Activated CD8-positive, alpha-beta memory T cell treated with anti-CD3 and anti-CD28 coated beads for 36 hours (primary cell): ENCODE measurements at regions not wholly inside any gene's neighbourhood (a gene's known extent, or its start where the extent isn't known, plus 50 kb on each side); places are given as distances from the start of the nearest gene placed in this dataset.

Experiments
- CTCF ChIA-PET: fragments of 350-600 bp; sonication (Branson Sonifier 250); formaldehyde crosslinking; loops from one replicate; lab custom pipeline; 2021; ENCODE audit warnings: antibody characterized with exemption; lab: Charles Lee
- POLR2A ChIA-PET: fragments of 350-600 bp; sonication (Branson Sonifier 250); formaldehyde crosslinking; loops from one replicate; lab custom pipeline; 2021; ENCODE audit warnings: antibody characterized with exemption; lab: Charles Lee

DNA sequence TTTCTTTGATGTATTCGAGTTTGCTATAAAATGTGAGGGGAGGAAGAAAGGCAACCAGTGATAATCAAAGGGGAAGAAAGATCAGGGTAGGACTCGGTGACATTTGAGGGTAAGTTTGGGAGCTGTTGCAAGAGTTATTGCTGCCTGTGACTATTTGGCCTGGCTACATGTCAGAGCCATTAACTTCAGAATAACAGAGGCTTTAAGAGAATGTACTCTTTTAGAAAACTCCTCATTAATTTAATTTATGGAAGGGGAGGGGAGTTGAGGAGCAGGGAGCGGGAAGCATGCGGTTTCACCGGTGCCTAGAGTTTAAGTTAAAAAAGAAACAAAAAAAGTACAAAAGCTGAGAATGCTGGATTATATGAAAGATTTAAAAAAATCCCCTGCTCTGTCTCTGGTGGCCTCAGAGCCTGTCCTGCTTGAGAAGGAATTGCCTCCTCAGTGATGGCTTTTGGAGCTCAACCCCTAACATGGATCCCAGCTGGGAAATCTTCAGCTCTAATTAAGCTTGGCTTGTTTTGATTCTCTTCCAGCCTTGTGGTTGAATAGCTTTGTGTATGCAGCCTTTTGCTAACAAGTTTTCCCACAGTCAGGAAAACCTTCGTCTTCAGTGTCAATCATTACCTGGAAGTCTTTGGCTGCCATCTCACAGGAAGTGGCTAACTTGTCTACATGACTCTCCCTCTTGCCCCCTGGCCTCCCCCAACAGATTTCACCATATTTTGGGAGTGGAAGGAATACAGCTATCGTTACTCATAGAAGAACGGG is 238.2 kb downstream of the SOX4 start:
- ChIA-PET POLR2A (no interaction called here), CTCF (no interaction called here)

DNA sequence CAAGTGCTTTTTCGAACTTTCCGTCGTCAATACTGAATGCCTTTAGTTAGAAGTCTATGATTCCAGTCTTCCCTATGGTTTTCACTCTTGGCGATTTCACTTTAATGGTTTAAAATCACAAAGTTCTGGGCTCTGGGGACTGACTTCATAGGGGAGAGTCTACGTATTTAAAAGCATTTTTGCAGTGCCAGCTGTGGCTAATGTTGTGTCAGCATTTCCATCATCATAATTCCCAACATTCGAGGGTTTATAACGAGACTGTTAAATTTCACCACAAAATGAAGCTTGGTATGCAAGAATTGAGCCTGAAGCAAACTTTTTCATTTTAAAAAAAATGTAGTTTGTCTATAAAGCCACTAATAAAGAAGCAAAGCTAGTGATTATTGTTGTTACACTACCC is 242.7 kb downstream of the SOX4 start:
- ChIA-PET CTCF (no interaction called here), POLR2A (no interaction called here)

- ChIA-PET POLR2A (no interaction called here), CTCF (no interaction called here)
Observed at GRCh38 chr6:21836772-21837425, 243.3 kb downstream of the SOX4 start.

DNA sequence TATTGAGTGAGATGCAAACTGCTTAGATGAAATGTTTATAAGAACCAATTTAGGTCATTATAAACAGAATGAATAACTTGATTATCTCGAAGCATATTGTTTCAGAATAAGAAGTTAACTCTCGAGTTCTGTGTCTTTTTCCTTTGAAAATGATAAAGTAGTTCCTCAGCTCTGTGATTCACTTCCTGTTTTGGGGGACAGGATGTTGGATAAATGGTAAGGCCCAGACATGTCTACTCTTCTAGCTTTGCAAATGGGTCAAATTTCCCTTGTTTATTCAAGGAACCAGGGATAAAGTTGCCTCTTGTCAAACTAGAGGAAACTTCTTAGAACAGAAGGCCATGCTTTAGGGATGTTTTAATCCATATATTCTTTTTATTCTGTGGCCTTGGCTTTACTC is 246.9 kb downstream of the SOX4 start:
- ChIA-PET POLR2A (no interaction called here), CTCF (no interaction called here)

DNA sequence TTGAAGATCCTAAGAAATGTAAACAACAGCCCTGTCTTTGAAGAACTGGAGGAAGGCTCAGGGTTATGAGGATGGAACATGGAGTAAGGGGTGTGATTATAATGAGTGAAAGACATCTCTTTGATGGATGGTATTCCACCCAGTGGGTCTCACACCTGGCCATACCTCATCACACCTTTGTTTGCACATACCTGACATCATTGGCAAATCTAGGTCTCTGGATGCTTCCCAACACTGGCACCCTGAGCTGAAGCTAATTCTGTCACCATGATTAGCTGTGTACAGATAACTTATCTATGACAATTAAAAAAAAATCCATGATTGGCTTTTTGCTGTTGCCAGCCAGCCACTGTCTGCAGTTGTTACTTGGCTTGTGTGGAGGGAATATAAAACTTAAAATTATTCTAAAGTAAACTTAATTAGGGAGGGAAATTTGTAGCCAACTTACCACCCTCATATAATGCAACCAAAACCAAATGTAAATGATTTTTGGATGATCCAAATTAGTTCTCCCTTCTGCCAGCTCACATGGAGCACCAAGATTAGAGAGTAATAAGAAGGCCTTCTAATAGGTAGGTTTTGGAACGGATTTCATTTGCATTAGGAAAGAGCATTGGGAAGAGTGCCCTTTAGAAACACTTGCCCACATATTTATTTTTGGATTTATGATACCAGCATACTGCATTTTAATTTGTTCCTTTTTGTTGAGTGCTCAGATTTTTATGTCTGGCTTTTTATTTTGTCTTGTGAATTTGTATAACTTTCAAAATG is 249.5 kb downstream of the SOX4 start:
- CTCF ChIA-PET: no interaction called here
- POLR2A ChIA-PET: no interaction called here

- CTCF ChIA-PET: no interaction called here
- POLR2A ChIA-PET: no interaction called here
Observed at GRCh38 chr6:21844120-21844917, 250.8 kb downstream of the SOX4 start.

DNA sequence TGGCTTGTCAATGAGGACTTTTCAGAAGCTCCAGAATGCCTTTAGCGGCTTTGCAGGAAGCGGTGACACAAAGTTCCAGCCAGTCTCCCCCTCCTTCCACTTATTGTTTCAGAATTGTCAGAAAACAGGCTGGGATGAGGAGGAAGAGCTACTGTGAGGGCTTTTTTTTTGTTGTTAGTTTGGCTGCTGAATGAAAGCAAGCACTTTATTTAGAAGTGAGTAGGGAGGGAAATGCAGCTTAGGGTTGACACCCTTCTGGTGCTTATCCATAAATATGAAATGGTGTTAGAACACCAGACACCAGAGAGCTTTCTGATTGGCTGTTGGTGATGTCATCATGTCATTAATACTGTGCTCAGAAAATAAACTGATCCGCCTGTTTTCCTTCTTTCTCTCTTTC is 251.5 kb downstream of the SOX4 start:
- ChIA-PET CTCF (no interaction called here), POLR2A (no interaction called here)

GRCh38 chr6:21845439-21846140 is 252.0 kb downstream of the SOX4 start:
- ChIA-PET CTCF (no interaction called here), POLR2A (no interaction called here)

DNA sequence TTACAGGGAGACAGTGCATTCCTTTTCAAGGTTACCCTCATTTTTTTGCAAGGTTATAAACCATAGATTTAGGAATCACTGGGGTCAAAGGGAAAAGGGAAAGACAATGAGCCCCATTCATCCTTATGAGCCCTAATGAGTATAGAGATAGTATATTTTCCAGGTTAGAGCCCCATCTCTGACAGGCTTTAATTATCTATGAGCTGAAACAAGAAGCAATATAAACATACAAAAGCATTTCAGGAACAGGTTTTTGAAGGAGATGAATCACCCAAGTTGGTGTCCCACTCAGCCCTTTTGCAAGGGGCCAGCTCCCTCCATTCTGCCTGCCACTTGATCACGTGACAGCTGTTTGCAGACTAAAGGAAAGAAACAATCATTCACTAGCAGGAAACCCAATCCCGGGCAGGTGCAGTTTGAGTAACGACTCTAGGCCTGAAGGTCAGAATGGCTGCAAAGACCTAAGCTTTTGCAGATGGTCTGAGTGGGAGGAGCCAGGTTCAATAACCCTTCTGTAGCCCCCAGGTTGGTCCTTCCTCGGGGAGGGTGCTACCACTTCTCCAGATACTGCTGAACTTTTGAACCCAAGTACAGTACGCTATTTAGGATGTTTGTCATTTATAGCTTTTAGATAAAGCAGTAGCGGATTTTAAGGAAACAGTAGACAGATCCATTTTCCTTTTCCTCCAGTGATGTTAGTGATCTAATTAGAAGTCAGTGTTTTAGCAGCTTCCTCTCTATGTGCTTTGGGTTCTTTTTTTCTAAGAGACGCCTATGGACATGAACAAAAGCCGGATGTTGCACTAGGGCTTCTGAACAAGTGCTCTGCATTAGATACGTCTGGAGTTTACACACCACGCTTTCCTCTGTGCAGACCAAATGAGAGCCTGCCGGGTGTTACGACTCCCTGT is 253.2 kb downstream of the SOX4 start:
- ChIA-PET POLR2A (no interaction called here), CTCF (no interaction called here)

DNA sequence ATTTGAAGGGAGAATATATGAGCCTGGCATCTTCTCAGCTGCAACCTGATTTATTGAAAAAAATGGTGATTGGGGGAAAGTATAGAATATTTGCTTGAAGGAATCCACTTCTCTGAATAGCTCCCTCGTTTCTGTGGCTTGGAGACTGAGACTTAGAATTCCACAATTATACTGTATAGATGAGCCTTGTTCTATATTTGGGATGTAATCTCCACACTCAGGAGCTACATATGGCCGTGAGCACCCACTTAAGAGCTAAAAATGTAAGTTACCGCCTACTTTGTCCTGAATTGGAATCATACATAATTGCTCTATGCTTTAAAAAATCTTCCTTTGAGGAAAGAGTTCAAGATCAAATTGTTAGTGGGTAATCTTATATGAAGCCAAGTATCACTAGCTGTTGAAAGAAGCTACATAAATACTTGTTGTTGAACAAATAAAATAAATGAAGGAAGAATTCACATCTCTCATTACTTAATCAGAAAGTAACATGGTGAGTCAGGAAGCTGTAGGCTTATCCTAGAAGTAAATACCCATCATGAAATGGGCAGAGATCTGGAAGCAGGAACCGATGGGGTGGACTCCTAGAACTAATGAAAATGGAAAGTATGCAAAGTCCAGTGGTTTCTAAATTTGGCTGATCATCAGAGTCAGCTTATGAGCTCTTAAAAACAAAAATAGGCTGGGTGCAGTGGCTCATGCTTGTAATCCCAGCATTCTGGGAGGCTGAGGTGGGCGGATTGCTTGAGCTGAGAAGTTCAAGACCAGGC is 254.3 kb downstream of the SOX4 start:
- POLR2A ChIA-PET: no interaction called here

GRCh38 chr6:21850691-21851090 is 257.1 kb downstream of the SOX4 start:
- POLR2A ChIA-PET: no interaction called here

More for the DNA sequence above, 254.3 kb downstream of the SOX4 start:
- CTCF ChIA-PET: no interaction called here

GRCh38 chr6:21855811-21856455 is 262.4 kb downstream of the SOX4 start:
- CTCF ChIA-PET: no interaction called here

More at GRCh38 chr6:21850691-21851090, 257.1 kb downstream of the SOX4 start:
- CTCF ChIA-PET: no interaction called here

DNA sequence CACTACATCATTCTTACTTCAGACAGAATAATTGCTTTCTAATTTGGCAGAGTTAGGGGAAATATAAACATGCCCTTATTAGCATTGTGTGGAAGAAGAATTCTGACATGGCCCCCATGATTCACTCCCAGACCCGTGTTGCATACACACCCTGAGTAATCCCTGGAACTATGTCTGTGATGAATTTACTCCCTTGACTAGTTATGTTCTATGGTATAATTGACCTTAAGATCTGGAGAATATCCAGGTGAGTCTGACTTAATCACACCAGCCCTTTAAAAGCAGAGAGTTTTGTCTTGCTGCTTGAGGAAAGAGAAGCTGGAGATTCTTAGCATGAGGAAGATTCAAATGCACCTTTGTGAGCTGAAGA is 262.9 kb downstream of the SOX4 start:
- ChIA-PET POLR2A (no interaction called here), CTCF (no interaction called here)

More at GRCh38 chr6:21855811-21856455, 262.4 kb downstream of the SOX4 start:
- POLR2A ChIA-PET: no interaction called here

GRCh38 chr6:21856844-21857243 is 263.3 kb downstream of the SOX4 start:
- ChIA-PET CTCF (no interaction called here), POLR2A (no interaction called here)

GRCh38 chr6:21858076-21858475 is 264.5 kb downstream of the SOX4 start:
- CTCF ChIA-PET: no interaction called here
- POLR2A ChIA-PET: no interaction called here

GRCh38 chr6:21859193-21859735 is 265.7 kb downstream of the SOX4 start:
- ChIA-PET POLR2A (no interaction called here), CTCF (no interaction called here)

GRCh38 chr6:21861942-21862341 is 268.4 kb downstream of the SOX4 start:
- ChIA-PET POLR2A (no interaction called here), CTCF (no interaction called here)
